ENCODE measurements at regions not wholly inside any gene's neighbourhood (a gene's known extent, or its start where the extent isn't known, plus 50 kb on each side); places are given as distances from the start of the nearest gene placed in this dataset.

- Histone ChIP-seq H3K9me3 (ENCODE audit: control insufficient read depth in 2 of 2, insufficient read depth in 1 of 2, low read depth in 1 of 2, low read length in 1 of 2) (peaks cover 0 to 4% of the 10 kb centered on the region in 2 donors), H3K4me3 (ENCODE audit: low read depth in 1 of 3, low read length in 3 of 3) (no peak overlapping the region), H3K27ac (ENCODE audit: low read depth in 1 of 3, low read length in 2 of 3) (no peak overlapping the region), H3K27me3 (ENCODE audit: control insufficient read depth in 3 of 3, insufficient read depth in 3 of 3, low read length in 3 of 3) (no peaks in the 10 kb centered on the region), H3K4me1 (ENCODE audit: control insufficient read depth in 3 of 3, insufficient read depth in 2 of 3, low read depth in 1 of 3, low read length in 2 of 3) (no peaks in the 10 kb centered on the region), H3K36me3 (ENCODE audit: control insufficient read depth in 3 of 3, insufficient read depth in 2 of 3, low read depth in 1 of 3, low read length in 3 of 3) (no peaks in the 10 kb centered on the region)
- 42 to 52% (median 44%) methylated on average over 5 of the region's 5 CpGs for WGBS, 3 donors
- DNase-seq: no peak
- FAIRE-seq: no peak
These were observed 442.7 kb downstream of the CDK5RAP2 start for GRCh38 chr9:120137186-120137840.

- H3K27me3 ChIP-seq (ENCODE audit: control insufficient read depth in 3 of 3, insufficient read depth in 3 of 3, low read length in 3 of 3): no peaks in the 10 kb centered on the region
- H3K27ac ChIP-seq (ENCODE audit: low read depth in 1 of 3, low read length in 2 of 3): no peak overlapping the region
- H3K4me1 ChIP-seq (ENCODE audit: control insufficient read depth in 3 of 3, insufficient read depth in 2 of 3, low read depth in 1 of 3, low read length in 2 of 3): no peaks in the 10 kb centered on the region
- DNase-seq (no peak), FAIRE-seq (no peak)
- no peaks in the 10 kb centered on the region for H3K36me3 ChIP-seq (ENCODE audit: control insufficient read depth in 3 of 3, insufficient read depth in 2 of 3, low read depth in 1 of 3, low read length in 3 of 3)
- peaks cover 0 to 8% of the 10 kb centered on the region in 2 donors for H3K9me3 ChIP-seq (ENCODE audit: control insufficient read depth in 2 of 2, insufficient read depth in 1 of 2, low read depth in 1 of 2, low read length in 1 of 2)
- H3K4me3 ChIP-seq (ENCODE audit: low read depth in 1 of 3, low read length in 3 of 3): no peak overlapping the region
- WGBS, 3 donors: 35 to 55% (median 54%) methylated on average over 1 of the region's 1 CpG
These were observed 443.3 kb downstream of the CDK5RAP2 start for GRCh38 chr9:120136696-120137095.

GRCh38 chr9:120117081-120117480 is 462.9 kb downstream of the CDK5RAP2 start:
- DNase-seq (no peak), FAIRE-seq (no peak)
- Histone ChIP-seq H3K9me3 (ENCODE audit: control insufficient read depth in 2 of 2, insufficient read depth in 1 of 2, low read depth in 1 of 2, low read length in 1 of 2) (no peaks in the 10 kb centered on the region), H3K4me3 (ENCODE audit: low read depth in 1 of 3, low read length in 3 of 3) (no peak overlapping the region), H3K27ac (ENCODE audit: low read depth in 1 of 3, low read length in 2 of 3) (no peak overlapping the region), H3K4me1 (ENCODE audit: control insufficient read depth in 3 of 3, insufficient read depth in 2 of 3, low read depth in 1 of 3, low read length in 2 of 3) (no peaks in the 10 kb centered on the region), H3K27me3 (ENCODE audit: control insufficient read depth in 3 of 3, insufficient read depth in 3 of 3, low read length in 3 of 3) (no peaks in the 10 kb centered on the region), H3K36me3 (ENCODE audit: control insufficient read depth in 3 of 3, insufficient read depth in 2 of 3, low read depth in 1 of 3, low read length in 3 of 3) (no peaks in the 10 kb centered on the region)
- WGBS, 3 donors: 76 to 86% (median 80%) methylated on average over 4 of the region's 4 CpGs

DNA sequence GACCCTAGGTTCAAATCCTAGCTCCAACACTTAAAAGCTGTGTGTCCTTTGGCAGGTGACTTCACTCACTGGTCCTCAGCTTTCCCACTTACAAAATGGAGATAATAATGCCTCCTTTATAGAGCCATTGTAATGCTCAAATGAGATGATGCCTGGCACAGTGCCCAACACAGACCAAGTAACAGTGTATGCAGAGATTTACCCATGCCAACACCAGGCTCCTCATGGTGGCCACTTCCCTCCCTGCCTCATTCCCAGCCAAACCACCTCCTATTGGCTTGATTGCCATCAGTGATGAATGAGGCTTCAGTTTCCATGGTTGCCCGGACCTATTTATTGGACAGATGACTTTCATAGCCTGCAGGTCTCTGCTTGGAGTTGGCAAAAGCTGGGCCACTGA is 469.4 kb downstream of the CDK5RAP2 start:
- 72 to 90% (median 73%) methylated on average over 1 of the region's 1 CpG for WGBS, 3 donors
- H3K27ac ChIP-seq (ENCODE audit: low read depth in 1 of 3, low read length in 2 of 3): no peak overlapping the region
- FAIRE-seq (no peak), DNase-seq (no peak)
- no peaks in the 10 kb centered on the region for H3K4me1 ChIP-seq (ENCODE audit: control insufficient read depth in 3 of 3, insufficient read depth in 2 of 3, low read depth in 1 of 3, low read length in 2 of 3)
- H3K27me3 ChIP-seq (ENCODE audit: control insufficient read depth in 3 of 3, insufficient read depth in 3 of 3, low read length in 3 of 3): no peaks in the 10 kb centered on the region
- H3K36me3 ChIP-seq (ENCODE audit: control insufficient read depth in 3 of 3, insufficient read depth in 2 of 3, low read depth in 1 of 3, low read length in 3 of 3): no peaks in the 10 kb centered on the region
- no peak overlapping the region for H3K4me3 ChIP-seq (ENCODE audit: low read depth in 1 of 3, low read length in 3 of 3)
- no peaks in the 10 kb centered on the region for H3K9me3 ChIP-seq (ENCODE audit: control insufficient read depth in 2 of 2, insufficient read depth in 1 of 2, low read depth in 1 of 2, low read length in 1 of 2)

DNA sequence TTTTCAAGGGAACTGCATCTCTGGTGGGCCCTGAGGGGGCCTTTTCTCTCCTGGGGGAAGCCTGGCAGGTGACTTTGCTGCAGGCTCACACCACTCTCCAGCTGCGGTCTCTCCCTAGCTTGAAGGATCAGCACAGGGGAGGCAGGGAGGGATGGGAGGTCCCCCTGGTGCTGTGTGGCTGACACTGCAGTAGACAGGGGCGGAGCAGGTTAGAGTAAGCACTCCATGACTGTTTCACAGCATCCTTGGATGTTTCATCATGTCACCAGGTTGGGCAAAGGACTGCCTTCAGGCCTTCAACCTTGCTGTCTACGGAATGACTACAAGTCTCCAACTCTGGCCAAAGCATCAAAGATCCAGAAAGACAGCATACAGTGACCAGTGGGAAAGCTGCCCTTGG is 470.7 kb downstream of the CDK5RAP2 start:
- 37 to 54% (median 42%) methylated on average over 3 of the region's 3 CpGs for whole genome bisulfite sequencing, 3 donors
- FAIRE-seq (no peak), DNase-seq (no peak)

DNA sequence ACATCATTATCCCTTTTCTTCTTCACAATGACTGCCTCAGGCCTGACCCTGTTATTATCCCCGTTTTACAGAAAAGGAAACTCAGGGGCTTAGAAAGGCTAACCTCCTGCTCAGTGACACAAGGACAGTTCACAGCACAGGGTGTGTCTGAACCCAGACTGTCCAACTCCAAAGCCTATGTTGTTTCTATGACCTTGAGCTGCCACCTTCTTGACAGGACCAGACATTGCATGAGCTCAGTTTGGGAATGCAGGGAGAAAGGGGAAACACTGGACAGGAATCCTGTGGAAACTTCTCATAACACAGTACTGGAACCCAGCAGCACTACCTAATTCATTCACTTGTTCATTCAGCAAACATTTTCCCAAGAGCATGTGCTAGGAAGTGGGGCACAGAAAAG is 472.8 kb downstream of the CDK5RAP2 start:
- no peaks in the 10 kb centered on the region for H3K27me3 ChIP-seq (ENCODE audit: control insufficient read depth in 3 of 3, insufficient read depth in 3 of 3, low read length in 3 of 3)
- FAIRE-seq (no peak), DNase-seq (no peak)
- H3K36me3 ChIP-seq (ENCODE audit: control insufficient read depth in 3 of 3, insufficient read depth in 2 of 3, low read depth in 1 of 3, low read length in 3 of 3): no peaks in the 10 kb centered on the region
- H3K4me1 ChIP-seq (ENCODE audit: control insufficient read depth in 3 of 3, insufficient read depth in 2 of 3, low read depth in 1 of 3, low read length in 2 of 3): no peaks in the 10 kb centered on the region
- H3K4me3 ChIP-seq (ENCODE audit: low read depth in 1 of 3, low read length in 3 of 3): no peak overlapping the region
- H3K27ac ChIP-seq (ENCODE audit: low read depth in 1 of 3, low read length in 2 of 3): no peak overlapping the region
- WGBS, 3 donors: 50 to 77% (median 65%) methylated on average over 1 of the region's 1 CpG
- no peaks in the 10 kb centered on the region for H3K9me3 ChIP-seq (ENCODE audit: control insufficient read depth in 2 of 2, insufficient read depth in 1 of 2, low read depth in 1 of 2, low read length in 1 of 2)

More for the DNA sequence above, 470.7 kb downstream of the CDK5RAP2 start:
- no peaks in the 10 kb centered on the region for H3K27me3 ChIP-seq (ENCODE audit: control insufficient read depth in 3 of 3, insufficient read depth in 3 of 3, low read length in 3 of 3)
- no peaks in the 10 kb centered on the region for H3K9me3 ChIP-seq (ENCODE audit: control insufficient read depth in 2 of 2, insufficient read depth in 1 of 2, low read depth in 1 of 2, low read length in 1 of 2)
- H3K4me1 ChIP-seq (ENCODE audit: control insufficient read depth in 3 of 3, insufficient read depth in 2 of 3, low read depth in 1 of 3, low read length in 2 of 3): no peaks in the 10 kb centered on the region
- no peak overlapping the region for H3K27ac ChIP-seq (ENCODE audit: low read depth in 1 of 3, low read length in 2 of 3)
- H3K36me3 ChIP-seq (ENCODE audit: control insufficient read depth in 3 of 3, insufficient read depth in 2 of 3, low read depth in 1 of 3, low read length in 3 of 3): no peaks in the 10 kb centered on the region
- no peak overlapping the region for H3K4me3 ChIP-seq (ENCODE audit: low read depth in 1 of 3, low read length in 3 of 3)

GRCh38 chr9:120104771-120105170 is 475.2 kb downstream of the CDK5RAP2 start:
- H3K27ac ChIP-seq (ENCODE audit: low read depth in 1 of 3, low read length in 2 of 3): no peak overlapping the region
- 68 to 69% (median 69%) methylated on average over 6 of the region's 6 CpGs for WGBS, 3 donors
- H3K27me3 ChIP-seq (ENCODE audit: control insufficient read depth in 3 of 3, insufficient read depth in 3 of 3, low read length in 3 of 3): no peaks in the 10 kb centered on the region
- FAIRE-seq: no peak
- no peaks in the 10 kb centered on the region for H3K4me1 ChIP-seq (ENCODE audit: control insufficient read depth in 3 of 3, insufficient read depth in 2 of 3, low read depth in 1 of 3, low read length in 2 of 3)
- H3K4me3 ChIP-seq (ENCODE audit: low read depth in 1 of 3, low read length in 3 of 3): no peak overlapping the region
- no peaks in the 10 kb centered on the region for H3K36me3 ChIP-seq (ENCODE audit: control insufficient read depth in 3 of 3, insufficient read depth in 2 of 3, low read depth in 1 of 3, low read length in 3 of 3)
- H3K9me3 ChIP-seq (ENCODE audit: control insufficient read depth in 2 of 2, insufficient read depth in 1 of 2, low read depth in 1 of 2, low read length in 1 of 2): no peaks in the 10 kb centered on the region
- no peak for DNase-seq

- WGBS, 3 donors: 66 to 73% (median 70%) methylated on average over 3 of the region's 3 CpGs
- H3K27ac ChIP-seq (ENCODE audit: low read depth in 1 of 3, low read length in 2 of 3): no peak overlapping the region
- FAIRE-seq (no peak), DNase-seq (no peak)
- peaks cover 0 to 2% (median 0%) of the 10 kb centered on the region in 3 donors for H3K27me3 ChIP-seq (ENCODE audit: control insufficient read depth in 3 of 3, insufficient read depth in 3 of 3, low read length in 3 of 3)
- no peaks in the 10 kb centered on the region for H3K36me3 ChIP-seq (ENCODE audit: control insufficient read depth in 3 of 3, insufficient read depth in 2 of 3, low read depth in 1 of 3, low read length in 3 of 3)
- no peaks in the 10 kb centered on the region for H3K9me3 ChIP-seq (ENCODE audit: control insufficient read depth in 2 of 2, insufficient read depth in 1 of 2, low read depth in 1 of 2, low read length in 1 of 2)
- H3K4me3 ChIP-seq (ENCODE audit: low read depth in 1 of 3, low read length in 3 of 3): no peak overlapping the region
- H3K4me1 ChIP-seq (ENCODE audit: control insufficient read depth in 3 of 3, insufficient read depth in 2 of 3, low read depth in 1 of 3, low read length in 2 of 3): no peaks in the 10 kb centered on the region
These were observed 479.4 kb downstream of the CDK5RAP2 start for GRCh38 chr9:120100595-120100994.

- no peaks in the 10 kb centered on the region for H3K4me1 ChIP-seq (ENCODE audit: control insufficient read depth in 3 of 3, insufficient read depth in 2 of 3, low read depth in 1 of 3, low read length in 2 of 3)
These were observed 480.9 kb downstream of the CDK5RAP2 start for GRCh38 chr9:120099065-120099464.

More at GRCh38 chr9:120099065-120099464, 480.9 kb downstream of the CDK5RAP2 start:
- Histone ChIP-seq H3K36me3 (ENCODE audit: control insufficient read depth in 3 of 3, insufficient read depth in 2 of 3, low read depth in 1 of 3, low read length in 3 of 3) (no peaks in the 10 kb centered on the region), H3K27ac (ENCODE audit: low read depth in 1 of 3, low read length in 2 of 3) (no peak overlapping the region), H3K4me3 (ENCODE audit: low read depth in 1 of 3, low read length in 3 of 3) (no peak overlapping the region), H3K27me3 (ENCODE audit: control insufficient read depth in 3 of 3, insufficient read depth in 3 of 3, low read length in 3 of 3) (peaks cover 0 to 2% (median 0%) of the 10 kb centered on the region in 3 donors), H3K9me3 (ENCODE audit: control insufficient read depth in 2 of 2, insufficient read depth in 1 of 2, low read depth in 1 of 2, low read length in 1 of 2) (no peaks in the 10 kb centered on the region)
- FAIRE-seq (no peak), DNase-seq (no peak)
- WGBS, 3 donors: 74 to 86% (median 79%) methylated on average over 4 of the region's 4 CpGs

Measured in small intestine (tissue), 7 donors.